ENCODE measurements at regions not wholly inside any gene's neighbourhood (a gene's known extent, or its start where the extent isn't known, plus 50 kb on each side); places are given as distances from the start of the nearest gene placed in this dataset.

DNA sequence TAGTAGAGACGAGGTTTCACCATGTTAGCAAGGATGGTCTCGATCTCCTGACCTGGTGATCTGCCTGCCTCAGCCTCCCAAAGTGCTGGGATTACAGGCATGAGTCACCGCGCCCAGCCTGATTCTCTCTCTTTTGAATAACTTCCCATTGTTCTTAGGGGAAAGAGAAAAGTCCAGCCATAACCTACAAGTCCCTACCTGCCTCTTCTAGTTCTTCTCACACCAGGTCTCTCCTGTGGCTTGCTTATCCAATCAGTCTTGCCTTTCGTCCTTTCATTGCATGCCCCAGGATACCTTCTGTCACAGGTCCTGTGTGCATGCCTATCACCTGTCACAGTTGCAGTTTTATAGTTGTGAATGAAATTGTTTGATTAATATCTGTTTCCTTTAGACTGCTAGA lies 148.1 kb downstream of the SLC4A3 start:
- TF ChIP-seq, protein P1, sequence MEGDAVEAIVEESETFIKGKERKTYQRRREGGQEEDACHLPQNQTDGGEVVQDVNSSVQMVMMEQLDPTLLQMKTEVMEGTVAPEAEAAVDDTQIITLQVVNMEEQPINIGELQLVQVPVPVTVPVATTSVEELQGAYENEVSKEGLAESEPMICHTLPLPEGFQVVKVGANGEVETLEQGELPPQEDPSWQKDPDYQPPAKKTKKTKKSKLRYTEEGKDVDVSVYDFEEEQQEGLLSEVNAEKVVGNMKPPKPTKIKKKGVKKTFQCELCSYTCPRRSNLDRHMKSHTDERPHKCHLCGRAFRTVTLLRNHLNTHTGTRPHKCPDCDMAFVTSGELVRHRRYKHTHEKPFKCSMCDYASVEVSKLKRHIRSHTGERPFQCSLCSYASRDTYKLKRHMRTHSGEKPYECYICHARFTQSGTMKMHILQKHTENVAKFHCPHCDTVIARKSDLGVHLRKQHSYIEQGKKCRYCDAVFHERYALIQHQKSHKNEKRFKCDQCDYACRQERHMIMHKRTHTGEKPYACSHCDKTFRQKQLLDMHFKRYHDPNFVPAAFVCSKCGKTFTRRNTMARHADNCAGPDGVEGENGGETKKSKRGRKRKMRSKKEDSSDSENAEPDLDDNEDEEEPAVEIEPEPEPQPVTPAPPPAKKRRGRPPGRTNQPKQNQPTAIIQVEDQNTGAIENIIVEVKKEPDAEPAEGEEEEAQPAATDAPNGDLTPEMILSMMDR (IDR thresholded peaks at IDR 0.05) = no peak
- no peak for TF ChIP-seq POLR2A (IDR thresholded peaks at IDR 0.05)

Measured in breast epithelium (tissue), 3 donors.